ENCODE measurements at regions not wholly inside any gene's neighbourhood (a gene's known extent, or its start where the extent isn't known, plus 50 kb on each side); places are given as distances from the start of the nearest gene placed in this dataset.

- 35% methylated on average over 2 of the region's 2 CpGs for WGBS
- Histone ChIP-seq H3K27ac (no peak overlapping the region), H3K36me3 (no peaks in the 10 kb centered on the region), H3K4me1 (replicated peaks) (no peaks in the 10 kb centered on the region), H3K9me3 (no peaks in the 10 kb centered on the region), H3K4me3 (no peak overlapping the region), H3K27me3 (replicated peaks; ENCODE audit: insufficient read depth) (no peaks in the 10 kb centered on the region)
- no peak for TF ChIP-seq CTCF (IDR thresholded peaks at IDR 0.05)
- no peak for TF ChIP-seq POLR2AphosphoS5 (IDR thresholded peaks at IDR 0.05)
- TF ChIP-seq POLR2A (IDR thresholded peaks at IDR 0.05): no peak
- no peak for DNase-seq (ENCODE audit: low spot score)
- intact Hi-C loops (cut with DNase I): no loop called here
These were observed 429.0 kb upstream of the MIR17HG start for GRCh38 chr13:90918536-90918935.

- Histone ChIP-seq H3K4me1 (replicated peaks) (no peaks in the 10 kb centered on the region), H3K4me3 (no peak overlapping the region), H3K27ac (no peak overlapping the region), H3K36me3 (no peaks in the 10 kb centered on the region), H3K9me3 (no peaks in the 10 kb centered on the region), H3K27me3 (replicated peaks; ENCODE audit: insufficient read depth) (no peaks in the 10 kb centered on the region)
- no peak for DNase-seq (ENCODE audit: low spot score)
- intact Hi-C loops (cut with DNase I): no loop called here
- 83% methylated on average over 3 of the region's 3 CpGs for WGBS
- TF ChIP-seq CTCF (IDR thresholded peaks at IDR 0.05): no peak
- TF ChIP-seq POLR2A (IDR thresholded peaks at IDR 0.05): no peak
- no peak for TF ChIP-seq POLR2AphosphoS5 (IDR thresholded peaks at IDR 0.05)
These were observed 428.3 kb upstream of the MIR17HG start for GRCh38 chr13:90919153-90919552.

GRCh38 chr13:90926459-90926858 lies 421.0 kb upstream of the MIR17HG start:
- no peak overlapping the region for H3K27ac ChIP-seq
- no peak overlapping the region for H3K4me3 ChIP-seq
- no peaks in the 10 kb centered on the region for H3K9me3 ChIP-seq
- DNase-seq (ENCODE audit: low spot score): no peak
- intact Hi-C loops (cut with DNase I): no loop called here
- H3K36me3 ChIP-seq: no peaks in the 10 kb centered on the region
- no peaks in the 10 kb centered on the region for H3K4me1 ChIP-seq (replicated peaks)
- H3K27me3 ChIP-seq (replicated peaks; ENCODE audit: insufficient read depth): no peaks in the 10 kb centered on the region
- 8% methylated on average over 2 of the region's 2 CpGs for WGBS
- TF ChIP-seq POLR2AphosphoS5 (IDR thresholded peaks at IDR 0.05) (no peak), POLR2A (IDR thresholded peaks at IDR 0.05) (no peak), CTCF (IDR thresholded peaks at IDR 0.05) (no peak)

GRCh38 chr13:90928109-90928508 lies 419.4 kb upstream of the MIR17HG start:
- no peaks in the 10 kb centered on the region for H3K27me3 ChIP-seq (replicated peaks; ENCODE audit: insufficient read depth)
- no peaks in the 10 kb centered on the region for H3K9me3 ChIP-seq
- H3K4me3 ChIP-seq: no peak overlapping the region
- WGBS: 95% methylated on average over 7 of the region's 7 CpGs
- no peak for DNase-seq (ENCODE audit: low spot score)
- no peak overlapping the region for H3K27ac ChIP-seq
- H3K36me3 ChIP-seq: no peaks in the 10 kb centered on the region
- no peak for TF ChIP-seq CTCF (IDR thresholded peaks at IDR 0.05)
- no peak for TF ChIP-seq POLR2A (IDR thresholded peaks at IDR 0.05)
- no peak for TF ChIP-seq POLR2AphosphoS5 (IDR thresholded peaks at IDR 0.05)
- H3K4me1 ChIP-seq (replicated peaks): no peaks in the 10 kb centered on the region
- intact Hi-C loops (cut with DNase I): no loop called here

- 64% methylated on average over 3 of the region's 3 CpGs for WGBS
- intact Hi-C loops (cut with DNase I): no loop called here
- no peaks in the 10 kb centered on the region for H3K27me3 ChIP-seq (replicated peaks; ENCODE audit: insufficient read depth)
These were observed 414.2 kb upstream of the MIR17HG start for GRCh38 chr13:90933097-90933826.

More at GRCh38 chr13:90933097-90933826, 414.2 kb upstream of the MIR17HG start:
- Histone ChIP-seq H3K4me3 (no peak overlapping the region), H3K9me3 (no peaks in the 10 kb centered on the region), H3K27ac (no peak overlapping the region), H3K4me1 (replicated peaks) (no peaks in the 10 kb centered on the region), H3K36me3 (no peaks in the 10 kb centered on the region)
- no peak for DNase-seq (ENCODE audit: low spot score)
- TF ChIP-seq POLR2AphosphoS5 (IDR thresholded peaks at IDR 0.05): no peak
- TF ChIP-seq CTCF (IDR thresholded peaks at IDR 0.05): no peak
- no peak for TF ChIP-seq POLR2A (IDR thresholded peaks at IDR 0.05)

All from prostate gland (tissue), 2 donors.